Osteocyte (in vitro differentiated cells): ENCODE measurements at regions not wholly inside any gene's neighbourhood (a gene's known extent, or its start where the extent isn't known, plus 50 kb on each side); places are given as distances from the start of the nearest gene placed in this dataset.
A peak's percentile ranks its signal among the peaks of the same experiment; 100 is the strongest.
"Not testable (repeated sequence)": the region's sequence is repeated elsewhere in the genome, so short reads cannot be mapped to it uniquely, and the experiment has no call there.

Source experiments
- DNase-seq: peaks from one replicate; pipeline ENCODE4 v3.0.0; 2021; ENCODE audit warnings: mixed read lengths; ENCODE audit not compliant: unreplicated experiment; ENCODE audit errors: extremely low spot score
- H3K27ac Mint-ChIP-seq: one replicate; pipeline ENCODE4 v1.8.0; 2021; ENCODE audit warnings: mild to moderate bottlenecking, mixed read lengths; ENCODE audit not compliant: unreplicated experiment
- H3K27me3 Mint-ChIP-seq: one replicate; pipeline ENCODE4 v1.8.0; 2021; ENCODE audit warnings: mixed read lengths; ENCODE audit not compliant: unreplicated experiment
- H3K36me3 Mint-ChIP-seq: one replicate; pipeline ENCODE4 v1.8.0; 2021; ENCODE audit warnings: mixed read lengths; ENCODE audit not compliant: unreplicated experiment
- H3K4me1 Mint-ChIP-seq: one replicate; pipeline ENCODE4 v1.8.0; 2021; ENCODE audit warnings: mixed read lengths; ENCODE audit not compliant: unreplicated experiment
- H3K4me3 Mint-ChIP-seq: one replicate; pipeline ENCODE4 v1.8.0; 2021; ENCODE audit warnings: mild to moderate bottlenecking, moderate library complexity, mixed read lengths; ENCODE audit not compliant: unreplicated experiment
- H3K9me3 Mint-ChIP-seq: one replicate; pipeline ENCODE4 v1.8.0; 2021; ENCODE audit warnings: mixed read lengths; ENCODE audit not compliant: unreplicated experiment
- TF ChIP-seq, protein P1 (sequence below): fragments of 200-600 bp; sonication (generic); IDR thresholded peaks from 2 replicates; pipeline ENCODE4 v1.5.0; 2021; ENCODE audit warnings: antibody characterized with exemption, mild to moderate bottlenecking, moderate library complexity

DNA sequence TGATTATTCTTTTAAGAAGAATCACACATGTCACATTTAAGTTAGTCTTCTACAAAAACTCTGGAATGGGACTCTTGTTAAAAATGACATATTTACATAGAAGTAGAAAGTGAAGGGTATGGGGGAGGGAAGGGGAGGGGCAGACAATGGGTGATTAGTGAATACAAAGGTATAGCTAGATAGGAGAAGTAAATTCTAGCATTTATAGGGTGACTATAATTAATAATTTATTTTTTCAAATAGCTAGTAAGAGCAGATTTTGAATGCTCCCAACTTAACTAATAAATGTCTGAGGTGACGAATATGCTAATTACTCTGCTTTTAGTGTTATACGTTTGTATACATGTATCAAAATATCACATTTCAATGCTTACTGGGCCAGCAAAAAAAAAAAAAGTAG is 59.4 kb downstream of the BLTP3B start:
- DNase-seq, result no peak
- Mint-ChIP-seq H3K4me3 (no peak overlapping the region), H3K27ac (no peak overlapping the region), H3K36me3 (peaks cover 35% of the 10 kb centered on the region), H3K9me3 (peaks cover 13% of the 10 kb centered on the region), H3K4me1 (no peaks in the 10 kb centered on the region), H3K27me3 (no peaks in the 10 kb centered on the region)
- TF ChIP-seq, protein P1, sequence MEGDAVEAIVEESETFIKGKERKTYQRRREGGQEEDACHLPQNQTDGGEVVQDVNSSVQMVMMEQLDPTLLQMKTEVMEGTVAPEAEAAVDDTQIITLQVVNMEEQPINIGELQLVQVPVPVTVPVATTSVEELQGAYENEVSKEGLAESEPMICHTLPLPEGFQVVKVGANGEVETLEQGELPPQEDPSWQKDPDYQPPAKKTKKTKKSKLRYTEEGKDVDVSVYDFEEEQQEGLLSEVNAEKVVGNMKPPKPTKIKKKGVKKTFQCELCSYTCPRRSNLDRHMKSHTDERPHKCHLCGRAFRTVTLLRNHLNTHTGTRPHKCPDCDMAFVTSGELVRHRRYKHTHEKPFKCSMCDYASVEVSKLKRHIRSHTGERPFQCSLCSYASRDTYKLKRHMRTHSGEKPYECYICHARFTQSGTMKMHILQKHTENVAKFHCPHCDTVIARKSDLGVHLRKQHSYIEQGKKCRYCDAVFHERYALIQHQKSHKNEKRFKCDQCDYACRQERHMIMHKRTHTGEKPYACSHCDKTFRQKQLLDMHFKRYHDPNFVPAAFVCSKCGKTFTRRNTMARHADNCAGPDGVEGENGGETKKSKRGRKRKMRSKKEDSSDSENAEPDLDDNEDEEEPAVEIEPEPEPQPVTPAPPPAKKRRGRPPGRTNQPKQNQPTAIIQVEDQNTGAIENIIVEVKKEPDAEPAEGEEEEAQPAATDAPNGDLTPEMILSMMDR, result no peak

- H3K4me1 Mint-ChIP-seq, H3K4me3 Mint-ChIP-seq, H3K27me3 Mint-ChIP-seq, DNase-seq, H3K27ac Mint-ChIP-seq: not testable (repeated sequence)
- Mint-ChIP-seq H3K36me3 (peaks cover 35% of the 10 kb centered on the region), H3K9me3 (peaks cover 13% of the 10 kb centered on the region)
These were observed 63.9 kb downstream of the BLTP3B start for GRCh38 chr12:100078777-100079176.

DNA sequence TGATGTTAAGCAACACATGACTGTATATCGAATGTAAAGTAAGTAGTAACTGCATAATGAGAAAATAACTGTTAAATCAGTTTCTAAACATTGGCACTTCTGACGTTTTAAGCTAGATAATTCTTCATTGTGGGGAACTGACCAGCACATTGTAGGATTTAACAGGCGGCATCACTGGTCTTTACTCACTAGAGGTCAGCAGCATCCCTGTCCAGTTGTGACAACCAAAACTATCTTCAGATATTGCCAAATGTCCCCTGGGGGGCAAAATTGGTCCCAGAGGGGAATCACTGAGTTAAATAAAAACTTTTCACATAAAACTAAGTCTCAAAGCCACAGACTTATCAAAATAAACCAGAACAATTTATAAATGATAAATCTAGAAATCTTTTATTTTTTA is 65.3 kb downstream of the BLTP3B start:
- Mint-ChIP-seq H3K9me3 (peaks cover 13% of the 10 kb centered on the region), H3K27ac (no peak overlapping the region), H3K4me3 (no peak overlapping the region), H3K36me3 (peaks cover 30% of the 10 kb centered on the region), H3K4me1 (no peaks in the 10 kb centered on the region), H3K27me3 (no peaks in the 10 kb centered on the region)
- no peak for DNase-seq
- TF ChIP-seq, protein P1, result peak; percentile 33

GRCh38 chr12:100075598-100075997 is 67.1 kb downstream of the BLTP3B start:
- Mint-ChIP-seq H3K27me3 (no peaks in the 10 kb centered on the region), H3K4me1 (no peaks in the 10 kb centered on the region), H3K9me3 (peaks cover 4% of the 10 kb centered on the region), H3K4me3 (no peak overlapping the region), H3K27ac (no peak overlapping the region), H3K36me3 (peaks cover 14% of the 10 kb centered on the region)
- DNase-seq, result no peak
- TF ChIP-seq, protein P1, result no peak

DNA sequence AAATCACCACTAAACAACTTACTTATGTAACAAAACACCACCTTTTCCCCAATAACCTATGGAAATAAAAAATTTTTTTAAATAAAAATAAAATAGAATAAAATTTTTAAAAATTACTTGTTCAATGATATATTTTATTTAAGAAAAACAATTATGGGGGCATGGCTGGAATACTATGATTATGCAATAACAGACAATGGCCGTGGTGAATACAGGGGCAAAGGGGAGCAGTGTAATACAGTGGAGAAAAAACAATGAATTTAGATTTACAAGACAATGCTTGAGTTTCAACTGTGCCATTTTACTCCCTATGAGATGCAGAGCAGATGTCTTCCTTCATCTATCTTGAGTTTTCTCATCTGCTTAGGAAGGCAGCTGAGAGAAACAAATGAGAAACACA is 72.9 kb downstream of the BLTP3B start:
- no peak overlapping the region for H3K27ac Mint-ChIP-seq
- no peak overlapping the region for H3K4me3 Mint-ChIP-seq
- DNase-seq, result no peak
- TF ChIP-seq, protein P1, result no peak
- no peaks in the 10 kb centered on the region for H3K4me1 Mint-ChIP-seq
- H3K36me3 Mint-ChIP-seq, result peaks cover 35% of the 10 kb centered on the region
- H3K27me3 Mint-ChIP-seq, result no peaks in the 10 kb centered on the region
- H3K9me3 Mint-ChIP-seq, result peaks cover 27% of the 10 kb centered on the region

DNA sequence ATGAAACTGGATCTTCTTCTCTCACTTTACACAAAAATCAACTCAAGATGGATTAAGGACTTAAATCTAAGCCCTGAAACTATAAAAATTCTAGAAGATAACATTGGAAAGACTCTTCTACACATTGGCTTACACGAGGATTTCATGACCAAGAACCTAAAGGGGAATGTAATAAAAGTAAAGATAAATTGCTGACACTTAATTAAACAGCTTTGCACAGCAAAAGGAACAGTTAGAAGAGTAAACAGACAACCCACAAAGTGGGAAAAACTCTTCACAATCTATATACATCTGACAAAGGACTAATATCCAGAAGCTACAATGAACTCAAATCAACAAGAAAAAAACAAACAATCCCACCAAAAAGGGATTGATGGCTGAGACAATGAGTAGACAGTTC is 74.4 kb downstream of the BLTP3B start:
- H3K36me3 Mint-ChIP-seq, result peaks cover 44% of the 10 kb centered on the region
- peaks cover 27% of the 10 kb centered on the region for H3K9me3 Mint-ChIP-seq
- DNase-seq, result no peak
- H3K4me3 Mint-ChIP-seq, result no peak overlapping the region
- TF ChIP-seq, protein P1, result no peak
- H3K27ac Mint-ChIP-seq, result no peak overlapping the region
- H3K27me3 Mint-ChIP-seq, result no peaks in the 10 kb centered on the region
- no peaks in the 10 kb centered on the region for H3K4me1 Mint-ChIP-seq
